Heart right ventricle (tissue), 16 donors: ENCODE measurements at regions not wholly inside any gene's neighbourhood (a gene's known extent, or its start where the extent isn't known, plus 50 kb on each side); places are given as distances from the start of the nearest gene placed in this dataset.

Experiments used
- ATAC-seq, 8 donors: fragments of 200-7000 bp; cut with Tn5 transposase; one replicate each; pipeline ENCODE4 v1.9.1; 2020; ENCODE audit warnings: mild to moderate bottlenecking in 8 of 8, moderate library complexity in 8 of 8, moderate number of reproducible peaks in 1 of 8
- DNase-seq, 2 donors: peaks; one replicate each; pipeline ENCODE4 v3.0.0-alpha.2; 2020
- H3K27ac ChIP-seq, 10 donors: fragments of 200-600 bp; sonication (generic) in 2 of 10; one replicate each; pipeline versions ENCODE4 v1.5.0 to v1.8.0; 2020 to 2022; ENCODE audit warnings: mild to moderate bottlenecking in 3 of 10
- H3K27me3 ChIP-seq, 7 donors: fragments of 200-600 bp; one replicate each; pipeline ENCODE4 v1.8.0; 2021 to 2022; ENCODE audit warnings: mild to moderate bottlenecking in 2 of 7
- H3K36me3 ChIP-seq, 9 donors: fragments of 200-600 bp; sonication (generic) in 1 of 9; one replicate each; pipeline versions ENCODE4 v1.5.0 to v1.8.0; 2020 to 2022; ENCODE audit warnings: mild to moderate bottlenecking in 2 of 9
- H3K4me1 ChIP-seq, 9 donors: fragments of 200-600 bp; sonication (generic) in 1 of 9; one replicate each; pipeline versions ENCODE4 v1.5.0 to v1.8.0; 2020 to 2022; ENCODE audit warnings: mild to moderate bottlenecking in 4 of 9
- H3K4me3 ChIP-seq, 10 donors: fragments of 200-600 bp; sonication (generic) in 2 of 10; one replicate each; pipeline versions ENCODE4 v1.5.0 to v1.8.0; 2020 to 2022; ENCODE audit warnings: mild to moderate bottlenecking in 7 of 10, moderate library complexity in 2 of 10
- H3K9me3 ChIP-seq, 11 donors: fragments of 200-600 bp in 10 of 11; sonication (generic) in 2 of 11; one replicate each; pipeline versions ENCODE4 v1.5.0 to v1.8.0; 2013 to 2022; ENCODE audit warnings: mild to moderate bottlenecking in 2 of 11, control low read depth in 1 of 11, moderate library complexity in 1 of 11
- CTCF ChIP-seq, 9 donors: fragments of 200-600 bp; sonication (generic) in 2 of 9; IDR thresholded peaks; one replicate each; pipeline versions ENCODE4 v1.5.0 to v1.8.0; 2021 to 2022; ENCODE audit warnings: antibody characterized with exemption in 9 of 9, mild to moderate bottlenecking in 5 of 9, moderate library complexity in 1 of 9
- WGBS, 2 donors: extraction: QIAGEN DNeasy Blood & Tissue Kit; methylation state at CpG; one replicate each; pipeline ENCODE4 v1.1.7; 2013; ENCODE audit warnings: inconsistent platforms in 1 of 2; 5-methylcytosine and 5-hydroxymethylcytosine counted together
- intact Hi-C, 10 donors: fragments of 100-400 bp; cut with DNase I; formaldehyde crosslinking; loops; one replicate each; pipeline versions ENCODE4 v1.11.1 to v1.14.2; 2022
- donor health status: Arrhythmogenic right ventricular cardiomyopathy.
- donor health status: ischemic (EF 13 %, LVEDD 7.1; RV severe dilation, severe dysfunction).
- donor health status: healthy with polysubstance abuse.
- donor health status: DM: no; HTN: yes; CAD: no.
- donor health status: DM: no; HTN: no; CAD: no.
- donor health status: ischemic (EF 25% LVEDD 6.9; RV normal size, moderate dysfunction).
- donor health status: ischemic (EF 25% LVEDD 5.7; RV mildly dilated, moderate dysfunction).
- donor health status: healthy.
- donor health status: DM: yes; HTN: yes; CAD: no.
- donor health status: Ischemic cardiomyopathy.
- donor health status: ischemic (EF 35%, LVEDD 5.7; RV mildly dilated, moderate dysfunction).
- donor health status: nonischemic (EF 11% LVEDD 7.7; RV severe dilation, severe dysfunction).
- donor health status: DM: yes; HTN: yes; CAD: no.
- donor health status: PGD.
- donor health status: ischemic (EF 29% LVEDD 5.4; RV normal size, mild dysfunction).
- donor health status: nonischemic (EF 23%, LVEDD 6.1; RV moderate dilation, normal function).

DNA sequence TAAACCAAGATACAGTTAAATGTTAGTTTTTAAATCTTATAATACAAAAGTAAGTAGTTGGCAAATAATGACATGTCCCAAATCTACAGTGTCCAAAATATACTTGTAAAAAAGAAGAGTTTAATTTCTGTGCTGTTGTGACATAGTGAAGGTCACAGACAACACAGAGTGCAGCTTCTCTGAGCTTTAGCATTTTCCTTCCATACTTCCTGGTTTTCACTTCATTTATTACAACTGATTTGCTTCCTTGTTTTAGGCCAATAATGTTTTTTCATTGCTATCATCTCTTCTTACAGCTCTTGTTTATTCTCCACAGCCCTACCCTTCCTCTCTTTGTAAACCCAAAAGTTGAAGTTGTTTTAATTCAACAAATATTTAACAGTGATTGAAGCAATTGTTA lies 132.4 kb upstream of the TET2 start:
- intact Hi-C loops: no loop called here
- DNase-seq: no peak
- no peak for ATAC-seq
- Histone ChIP-seq H3K9me3 (peaks cover 0 to 6% (median 0%) of the 10 kb centered on the region in 11 donors), H3K27me3 (no peaks in the 10 kb centered on the region), H3K27ac (peak overlapping the region in 1 of 10 donors; percentile 59), H3K4me1 (peaks cover 0 to 8% (median 0%) of the 10 kb centered on the region in 9 donors), H3K36me3 (no peaks in the 10 kb centered on the region), H3K4me3 (no peak overlapping the region)
- no peak for TF ChIP-seq CTCF (IDR thresholded peaks at IDR 0.05)

GRCh38 chr4:105014635-105015034 lies 132.0 kb upstream of the TET2 start:
- DNase-seq: no peak
- Histone ChIP-seq H3K9me3 (peaks cover 0 to 6% (median 0%) of the 10 kb centered on the region in 11 donors), H3K4me1 (peaks cover 0 to 8% (median 0%) of the 10 kb centered on the region in 9 donors), H3K36me3 (no peaks in the 10 kb centered on the region), H3K27me3 (no peaks in the 10 kb centered on the region), H3K27ac (peak overlapping the region in 1 of 10 donors; percentile 59), H3K4me3 (no peak overlapping the region)
- 71 to 74% methylated on average over 4 of the region's 4 CpGs for WGBS, 2 donors
- no peak for ATAC-seq
- intact Hi-C loops: no loop called here
- no peak for TF ChIP-seq CTCF (IDR thresholded peaks at IDR 0.05)

GRCh38 chr4:105015750-105016149 lies 130.9 kb upstream of the TET2 start:
- no peak overlapping the region for H3K4me3 ChIP-seq
- H3K4me1 ChIP-seq: peaks cover 0 to 8% (median 0%) of the 10 kb centered on the region in 9 donors
- intact Hi-C loops: no loop called here
- DNase-seq (no peak), ATAC-seq (no peak)
- H3K27ac ChIP-seq: no peak overlapping the region
- peaks cover 0 to 4% (median 0%) of the 10 kb centered on the region in 11 donors for H3K9me3 ChIP-seq
- WGBS, 2 donors: 74 to 92% methylated on average over 3 of the region's 3 CpGs
- H3K27me3 ChIP-seq: no peaks in the 10 kb centered on the region
- no peaks in the 10 kb centered on the region for H3K36me3 ChIP-seq
- TF ChIP-seq CTCF (IDR thresholded peaks at IDR 0.05): no peak

DNA sequence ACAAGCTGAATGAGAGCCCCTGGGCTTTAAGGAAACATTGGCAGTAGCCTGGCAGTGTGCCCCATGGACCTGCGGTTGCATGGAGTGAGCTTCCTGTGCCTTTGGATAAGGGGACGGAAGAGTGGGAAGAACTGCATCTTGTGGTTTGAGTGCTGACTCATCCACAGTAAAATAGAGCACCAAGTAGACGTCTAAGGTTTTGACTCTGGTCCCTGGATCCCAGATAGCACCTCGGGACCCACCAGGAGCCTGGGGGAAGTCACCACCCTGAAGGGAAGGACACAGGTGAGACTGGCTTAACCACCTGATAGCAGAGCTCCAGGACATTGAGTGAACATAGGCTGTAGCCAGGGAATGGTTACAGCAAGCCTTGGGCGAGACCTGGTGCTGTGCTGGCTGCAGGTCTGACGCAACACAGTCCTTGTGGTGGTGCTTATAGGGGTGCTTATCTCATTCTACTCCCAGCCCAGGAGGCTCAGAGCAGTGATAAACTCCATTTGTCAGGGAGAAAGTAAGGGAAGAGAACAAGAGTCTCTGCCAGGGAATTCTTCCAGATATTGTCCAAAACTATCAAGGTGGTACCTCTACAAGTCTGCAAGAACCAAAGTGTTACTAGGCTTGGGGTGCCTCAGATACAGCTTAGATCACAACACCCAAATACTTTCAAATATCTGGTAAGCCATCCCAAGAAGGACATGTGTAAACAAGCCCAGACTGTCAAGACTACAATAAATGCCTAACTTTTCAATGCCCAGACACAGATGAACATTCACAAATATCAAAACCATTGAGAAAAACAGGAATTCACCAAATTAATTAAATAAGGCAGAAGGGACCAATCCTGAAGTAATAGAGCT lies 123.6 kb upstream of the TET2 start:
- Histone ChIP-seq H3K4me3 (no peak overlapping the region), H3K4me1 (peaks cover 0 to 9% (median 0%) of the 10 kb centered on the region in 9 donors), H3K36me3 (no peaks in the 10 kb centered on the region), H3K27ac (no peak overlapping the region), H3K27me3 (no peaks in the 10 kb centered on the region), H3K9me3 (peaks cover 0 to 26% (median 8%) of the 10 kb centered on the region in 11 donors)
- WGBS, 2 donors: 41 to 42% methylated on average over 6 of the region's 6 CpGs
- DNase-seq (no peak), ATAC-seq (no peak)
- TF ChIP-seq CTCF (IDR thresholded peaks at IDR 0.05): no peak
- intact Hi-C loops: loop anchor here in 1 of 10 donors (10.0 kb wide), 1 partner anchor 1158 kb away; no protein-coding TSS in a partner anchor
